Ovary (tissue), 3 donors: ENCODE measurements at regions not wholly inside any gene's neighbourhood (a gene's known extent, or its start where the extent isn't known, plus 50 kb on each side); places are given as distances from the start of the nearest gene placed in this dataset.

ENCODE experiments used
- CTCF ChIP-seq, 3 donors: fragments of 450-650 bp in 2 of 3; fragments of 200-600 bp in 1 of 3; IDR thresholded peaks; one replicate each; pipeline versions ENCODE4 v1.5.1 to v1.8.0; 2016 to 2022; ENCODE audit warnings: antibody characterized with exemption in 3 of 3, mild to moderate bottlenecking in 1 of 3
- EP300 ChIP-seq: sonication (generic); formaldehyde crosslinking; IDR thresholded peaks from one replicate; pipeline ENCODE4 v1.6.1; 2017; ENCODE audit warnings: antibody characterized with exemption
- POLR2A ChIP-seq: fragments of 450-650 bp; IDR thresholded peaks from one replicate; pipeline ENCODE4 v1.6.1; 2017; ENCODE audit warnings: antibody characterized with exemption, mild to moderate bottlenecking, moderate library complexity
- donor health status: DM: no; HTN: no; CAD: no.

DNA sequence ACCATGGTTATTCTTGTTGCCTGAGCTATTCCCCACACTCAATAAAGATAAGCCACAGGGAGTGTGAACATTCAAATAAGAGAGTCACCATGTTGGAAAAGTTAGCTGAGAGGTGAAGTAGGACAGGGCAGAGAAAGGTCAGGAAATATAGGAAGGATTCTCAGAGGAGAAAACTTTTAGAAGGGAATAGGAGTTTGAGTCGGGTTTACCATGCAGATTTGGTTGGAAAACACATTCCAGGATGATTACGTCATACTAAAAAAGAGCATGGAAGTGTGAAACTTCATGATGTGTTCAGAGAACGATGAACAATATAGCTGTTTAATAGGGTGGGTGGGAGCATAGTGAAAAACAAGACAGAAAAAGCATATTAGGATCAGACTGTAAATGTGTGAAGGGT, 1125.3 kb upstream of the ADGRL2 start:
- TF ChIP-seq EP300 (no peak), POLR2A (no peak), CTCF (IDR thresholded peaks at IDR 0.05) (no peak)
